HEK293 (cell line): ENCODE measurements at regions not wholly inside any gene's neighbourhood (a gene's known extent, or its start where the extent isn't known, plus 50 kb on each side); places are given as distances from the start of the nearest gene placed in this dataset.

Experiments used
- TRIM28 ChIP-seq: IDR thresholded peaks from 2 replicates; pipeline ENCODE4 v1.6.1; 2011; ENCODE audit warnings: low read length, control low read depth, borderline replicate concordance
- ZNF449 ChIP-seq: fragments of 450-650 bp; formaldehyde crosslinking; IDR thresholded peaks from 2 replicates; pipeline ENCODE4 v1.5.1; 2017; ENCODE audit warnings: missing biosample characterization, mild to moderate bottlenecking, missing genetic modification characterization, moderate library complexity
- ZNF664 ChIP-seq: fragments of 450-650 bp; formaldehyde crosslinking; IDR thresholded peaks from 2 replicates; pipeline ENCODE4 v1.5.1; 2016; ENCODE audit warnings: missing biosample characterization, missing genetic modification characterization
- ZNF707 ChIP-seq: fragments of 450-650 bp; formaldehyde crosslinking; IDR thresholded peaks from 2 replicates; pipeline ENCODE4 v1.5.1; 2016; ENCODE audit warnings: missing biosample characterization, missing genetic modification characterization
- ZNF776 ChIP-seq: fragments of 450-650 bp; formaldehyde crosslinking; IDR thresholded peaks from 2 replicates; pipeline ENCODE4 v1.5.0; 2017; ENCODE audit warnings: missing biosample characterization, missing genetic modification characterization, borderline replicate concordance
- TF ChIP-seq, protein P1 (sequence below): fragments of 450-650 bp; formaldehyde crosslinking; IDR thresholded peaks from 2 replicates; pipeline ENCODE4 v1.5.1; 2016; ENCODE audit warnings: missing biosample characterization, missing genetic modification characterization
- TF ChIP-seq, protein P2 (sequence below): fragments of 450-650 bp; formaldehyde crosslinking; IDR thresholded peaks from 2 replicates; pipeline ENCODE4 v1.5.1; 2016; ENCODE audit warnings: missing biosample characterization, missing genetic modification characterization, borderline replicate concordance

DNA sequence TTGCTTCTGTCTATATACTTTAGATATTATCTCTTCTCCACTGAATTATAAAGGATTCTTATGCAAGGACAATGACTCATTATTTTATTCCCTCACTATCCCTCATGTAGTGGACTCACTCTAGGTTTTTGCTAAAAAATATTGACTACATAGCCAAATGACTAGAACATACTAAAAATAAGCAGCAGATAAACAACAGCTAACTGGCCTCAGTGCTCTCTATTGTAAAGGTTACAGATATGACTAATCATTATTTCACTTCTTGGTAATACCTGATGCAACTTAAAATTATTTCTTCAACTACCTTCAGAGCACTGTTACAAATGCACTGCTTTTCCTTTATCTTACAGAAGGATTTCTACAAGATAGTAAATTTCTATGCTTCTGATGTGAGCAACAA, 147.6 kb upstream of the DEPDC1 start:
- no peak for TF ChIP-seq ZNF449
- no peak for TF ChIP-seq TRIM28
- TF ChIP-seq, protein P1, sequence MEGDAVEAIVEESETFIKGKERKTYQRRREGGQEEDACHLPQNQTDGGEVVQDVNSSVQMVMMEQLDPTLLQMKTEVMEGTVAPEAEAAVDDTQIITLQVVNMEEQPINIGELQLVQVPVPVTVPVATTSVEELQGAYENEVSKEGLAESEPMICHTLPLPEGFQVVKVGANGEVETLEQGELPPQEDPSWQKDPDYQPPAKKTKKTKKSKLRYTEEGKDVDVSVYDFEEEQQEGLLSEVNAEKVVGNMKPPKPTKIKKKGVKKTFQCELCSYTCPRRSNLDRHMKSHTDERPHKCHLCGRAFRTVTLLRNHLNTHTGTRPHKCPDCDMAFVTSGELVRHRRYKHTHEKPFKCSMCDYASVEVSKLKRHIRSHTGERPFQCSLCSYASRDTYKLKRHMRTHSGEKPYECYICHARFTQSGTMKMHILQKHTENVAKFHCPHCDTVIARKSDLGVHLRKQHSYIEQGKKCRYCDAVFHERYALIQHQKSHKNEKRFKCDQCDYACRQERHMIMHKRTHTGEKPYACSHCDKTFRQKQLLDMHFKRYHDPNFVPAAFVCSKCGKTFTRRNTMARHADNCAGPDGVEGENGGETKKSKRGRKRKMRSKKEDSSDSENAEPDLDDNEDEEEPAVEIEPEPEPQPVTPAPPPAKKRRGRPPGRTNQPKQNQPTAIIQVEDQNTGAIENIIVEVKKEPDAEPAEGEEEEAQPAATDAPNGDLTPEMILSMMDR (tag by site-specific recombination): no peak
- no peak for TF ChIP-seq ZNF776
- no peak for TF ChIP-seq ZNF664 (tag by site-specific recombination)
- TF ChIP-seq, protein P2, sequence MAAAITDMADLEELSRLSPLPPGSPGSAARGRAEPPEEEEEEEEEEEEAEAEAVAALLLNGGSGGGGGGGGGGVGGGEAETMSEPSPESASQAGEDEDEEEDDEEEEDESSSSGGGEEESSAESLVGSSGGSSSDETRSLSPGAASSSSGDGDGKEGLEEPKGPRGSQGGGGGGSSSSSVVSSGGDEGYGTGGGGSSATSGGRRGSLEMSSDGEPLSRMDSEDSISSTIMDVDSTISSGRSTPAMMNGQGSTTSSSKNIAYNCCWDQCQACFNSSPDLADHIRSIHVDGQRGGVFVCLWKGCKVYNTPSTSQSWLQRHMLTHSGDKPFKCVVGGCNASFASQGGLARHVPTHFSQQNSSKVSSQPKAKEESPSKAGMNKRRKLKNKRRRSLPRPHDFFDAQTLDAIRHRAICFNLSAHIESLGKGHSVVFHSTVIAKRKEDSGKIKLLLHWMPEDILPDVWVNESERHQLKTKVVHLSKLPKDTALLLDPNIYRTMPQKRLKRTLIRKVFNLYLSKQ (tag by site-specific recombination): no peak
- no peak for TF ChIP-seq ZNF707
